Activated effector memory CD4-positive, alpha-beta T cell treated with Interleukin-2 at 50 U/mL for 16 hours (primary cell): ENCODE measurements at regions not wholly inside any gene's neighbourhood (a gene's known extent, or its start where the extent isn't known, plus 50 kb on each side); places are given as distances from the start of the nearest gene placed in this dataset.
"Not testable (repeated sequence)": the region's sequence is repeated elsewhere in the genome, so short reads cannot be mapped to it uniquely, and the experiment has no call there.

Experiments
- DNase-seq: peaks from one replicate; pipeline ENCODE4 v3.0.0-alpha.2; 2020

GRCh38 chr5:148744380-148744779 lies 82.0 kb upstream of the ADRB2 start:
- not testable (repeated sequence) for DNase-seq

DNA sequence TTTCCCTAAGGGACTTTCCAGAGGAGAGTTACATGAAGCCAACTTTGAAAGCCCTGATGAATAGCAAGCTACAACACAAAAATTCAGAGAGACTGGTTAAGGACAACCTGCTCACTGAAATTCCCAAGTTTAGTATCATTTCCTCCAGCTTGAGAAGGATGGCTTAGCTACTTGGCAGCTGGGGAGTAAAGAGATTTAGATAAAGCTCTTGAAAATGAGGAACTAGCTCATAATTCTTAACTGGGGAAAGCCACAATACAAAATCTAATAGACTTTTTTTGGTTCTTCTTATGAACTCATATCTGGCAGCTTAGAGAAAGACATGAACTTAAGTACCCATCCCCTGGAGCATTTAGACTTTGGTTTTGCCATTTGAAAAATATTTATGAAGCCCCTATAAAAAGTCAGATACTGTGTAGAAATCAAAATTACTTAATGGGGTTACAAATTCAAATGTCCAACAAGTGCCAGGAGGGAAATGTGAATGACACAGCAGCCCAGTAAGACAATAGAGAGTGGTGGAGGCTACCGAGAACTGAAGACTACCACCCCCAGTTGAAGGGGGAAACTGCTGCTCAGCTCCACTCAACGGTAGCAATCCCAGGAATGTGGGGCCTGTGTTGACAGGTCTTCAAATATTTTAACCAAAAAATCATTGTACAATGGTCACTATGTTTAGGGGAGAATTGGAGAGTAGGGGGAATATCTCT lies 79.4 kb upstream of the ADRB2 start:
- no peak for DNase-seq

DNA sequence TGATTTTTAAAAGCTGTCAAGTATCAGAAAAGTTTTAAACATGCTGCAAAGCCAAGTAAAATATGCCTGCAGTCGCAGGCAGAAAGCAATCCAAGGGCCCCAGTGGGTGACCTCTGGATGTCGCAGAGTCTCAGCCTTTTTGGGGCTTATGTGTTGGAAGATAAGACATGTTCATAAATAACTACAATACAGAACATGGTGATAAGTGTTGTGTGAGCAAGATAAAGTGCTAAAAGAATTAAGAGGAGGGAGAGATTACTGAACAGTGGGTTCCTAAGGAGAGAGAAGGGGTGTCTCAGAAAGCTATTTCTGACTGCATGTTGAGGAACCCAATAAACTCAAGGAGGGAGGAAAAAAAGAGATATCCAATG lies 78.9 kb upstream of the ADRB2 start:
- no peak for DNase-seq

DNA sequence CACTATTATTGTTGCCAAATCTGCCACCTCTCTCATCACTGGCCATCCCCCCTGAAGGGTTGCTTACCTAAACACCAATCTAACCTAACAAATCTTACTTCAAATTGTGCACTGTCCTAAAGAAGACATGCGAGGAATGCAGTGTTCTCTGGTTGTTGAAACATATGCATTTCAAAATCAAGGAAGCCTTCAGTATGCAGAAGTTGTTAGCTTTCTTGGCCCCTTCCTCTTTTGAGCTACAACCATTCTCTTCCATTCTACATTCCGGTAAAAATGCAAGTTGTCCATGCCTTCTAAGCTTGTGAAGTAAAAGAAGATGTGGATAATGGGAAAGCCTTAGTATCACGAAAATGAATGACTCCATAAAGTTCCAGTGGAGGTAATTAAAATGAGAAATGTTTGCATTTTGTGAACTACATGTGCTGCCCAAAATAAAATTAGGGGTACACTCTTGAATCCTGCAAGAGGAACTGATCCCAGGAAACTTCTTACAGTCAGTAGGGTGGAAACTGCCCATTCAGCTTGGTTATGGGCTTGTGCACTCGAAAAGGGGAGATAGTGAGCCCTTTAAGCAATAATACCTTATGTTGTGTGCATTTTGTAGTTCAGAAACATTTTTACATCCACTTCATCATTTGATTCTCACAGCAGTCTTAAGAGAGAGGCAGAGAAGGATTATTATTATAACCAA lies 77.6 kb upstream of the ADRB2 start:
- no peak for DNase-seq

DNA sequence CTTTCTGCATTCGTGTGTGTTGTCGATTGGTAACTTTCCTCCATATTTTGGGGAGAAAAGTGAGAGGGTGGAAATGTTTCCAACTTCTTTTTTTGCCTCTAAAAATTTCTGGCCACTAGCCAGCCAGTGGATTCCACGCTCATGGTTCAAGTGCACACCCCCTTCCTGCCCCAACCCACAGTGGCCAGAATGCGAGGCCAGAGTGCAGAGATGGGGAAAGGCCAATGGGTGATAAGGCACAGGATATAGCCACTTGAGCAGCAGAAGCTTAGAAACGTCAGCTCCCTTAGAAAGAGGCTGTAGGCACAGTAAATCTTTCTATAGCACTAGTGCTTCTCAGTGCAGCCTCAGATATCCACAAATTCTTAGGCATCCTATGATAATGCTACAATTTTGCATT lies 75.8 kb upstream of the ADRB2 start:
- no peak for DNase-seq

DNA sequence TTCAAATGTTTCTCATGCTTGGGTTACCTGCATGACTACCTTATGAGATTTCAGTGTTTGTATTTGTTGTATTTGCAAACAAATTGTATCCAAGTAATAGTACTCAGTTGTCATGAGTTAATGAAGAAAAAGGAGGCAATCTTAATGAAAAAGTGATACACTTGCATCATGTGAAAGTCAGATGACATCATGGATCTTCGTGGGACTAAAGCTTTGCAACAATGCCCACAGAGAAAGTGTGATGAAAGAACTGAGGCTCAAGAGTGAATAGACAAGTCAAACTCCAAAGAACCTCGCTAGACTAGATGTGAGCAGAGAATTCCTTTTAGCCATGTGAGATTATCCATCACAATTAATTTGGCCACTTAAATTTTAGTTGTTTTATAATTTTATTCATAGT lies 75.4 kb upstream of the ADRB2 start:
- no peak for DNase-seq

DNA sequence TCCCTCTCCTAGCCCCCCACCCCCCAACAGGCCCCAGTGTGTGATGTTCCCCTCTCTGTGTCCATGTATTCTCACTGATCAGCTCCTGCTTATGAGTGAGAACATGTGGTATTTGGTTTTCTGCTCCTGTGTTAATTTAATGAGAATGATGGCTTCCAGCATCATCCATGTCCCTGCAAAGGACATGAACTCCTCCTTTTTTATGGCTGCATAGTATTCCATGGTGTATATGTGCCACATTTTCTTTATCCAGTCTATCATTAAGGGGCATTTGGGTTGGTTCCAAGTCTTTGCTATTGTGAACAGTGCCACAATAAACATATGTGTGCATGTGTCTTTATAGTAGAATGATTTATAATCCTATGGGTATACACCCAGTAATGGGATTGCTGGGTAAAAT lies 74.0 kb upstream of the ADRB2 start:
- not testable (repeated sequence) for DNase-seq

DNA sequence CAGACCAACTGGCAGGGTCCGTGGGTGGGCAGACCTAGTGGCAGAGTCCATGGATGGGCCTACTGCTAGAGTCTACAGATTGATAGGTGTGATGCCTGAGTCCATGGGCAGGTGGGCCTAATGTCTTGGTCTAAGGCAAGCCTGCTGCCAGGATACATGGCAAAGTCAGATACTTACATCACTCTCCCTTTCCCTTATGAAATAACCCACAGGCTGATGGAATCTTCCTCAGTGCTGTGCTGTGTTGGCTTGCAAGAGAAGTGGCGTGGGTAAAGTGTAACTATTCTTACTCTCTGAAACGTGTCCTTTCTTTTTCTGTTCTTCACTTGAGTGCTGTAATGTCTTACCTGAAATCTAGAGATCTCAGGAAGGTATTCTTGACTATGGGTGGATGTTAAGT lies 67.3 kb upstream of the ADRB2 start:
- DNase-seq = no peak

DNA sequence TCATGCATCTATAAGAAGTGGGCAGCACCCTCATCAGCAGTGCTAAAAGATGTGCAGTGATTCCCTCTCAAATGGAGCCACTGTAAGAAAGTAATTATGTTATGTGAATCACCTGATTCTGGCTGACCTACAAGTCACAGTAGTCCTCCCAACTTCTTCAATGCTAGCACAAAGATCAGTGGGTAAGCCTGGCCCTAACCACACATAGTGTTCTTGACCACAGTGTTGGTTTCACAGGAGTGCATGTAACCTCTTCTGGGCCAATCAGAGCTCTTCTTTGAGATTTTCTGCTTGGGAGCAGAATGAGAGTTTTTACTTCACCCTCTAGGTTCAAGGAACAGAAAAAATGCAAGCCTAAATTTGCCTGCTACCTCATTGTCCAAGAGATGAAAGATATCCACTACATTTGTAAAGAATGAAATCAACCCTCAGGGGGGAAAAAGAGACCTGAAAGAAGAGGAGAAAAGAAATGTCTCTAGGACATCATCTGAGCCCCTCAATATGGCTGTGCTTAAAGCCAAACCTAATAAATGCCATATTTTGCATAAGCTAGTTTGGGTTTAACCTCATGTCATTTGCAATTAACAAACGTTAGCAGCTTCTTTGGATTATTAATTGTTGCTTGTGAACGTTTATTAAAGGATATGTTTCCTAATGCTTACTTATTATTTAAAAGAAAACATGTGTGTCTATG lies 65.3 kb upstream of the ADRB2 start:
- DNase-seq = no peak

GRCh38 chr5:148763996-148764395 lies 62.4 kb upstream of the ADRB2 start:
- no peak for DNase-seq

- no peak for DNase-seq
These were observed 61.4 kb upstream of the ADRB2 start for GRCh38 chr5:148765061-148765460.

- DNase-seq = no peak
These were observed 57.5 kb upstream of the ADRB2 start for GRCh38 chr5:148768806-148769415.

GRCh38 chr5:148769941-148770340 lies 56.5 kb upstream of the ADRB2 start:
- DNase-seq = no peak

DNA sequence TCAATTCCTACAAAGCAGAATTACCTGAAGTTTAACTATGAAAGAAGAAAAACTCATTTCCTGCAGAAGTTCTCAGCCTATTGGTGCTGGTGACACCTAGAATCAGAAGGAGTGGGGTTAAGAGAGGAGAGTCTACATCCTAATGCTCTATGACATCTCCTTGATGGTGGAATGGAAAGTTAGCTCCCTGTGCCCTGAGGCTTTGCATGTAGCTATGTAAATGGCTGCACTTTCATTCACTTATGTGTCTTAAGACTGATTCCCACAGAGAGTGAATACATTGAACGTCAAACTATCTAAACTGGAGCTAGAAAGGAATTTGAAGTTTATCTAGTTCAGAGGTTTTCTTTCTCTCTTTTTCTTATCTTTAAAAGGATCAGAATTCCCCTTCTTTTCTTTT lies 52.1 kb upstream of the ADRB2 start:
- DNase-seq = no peak

DNA sequence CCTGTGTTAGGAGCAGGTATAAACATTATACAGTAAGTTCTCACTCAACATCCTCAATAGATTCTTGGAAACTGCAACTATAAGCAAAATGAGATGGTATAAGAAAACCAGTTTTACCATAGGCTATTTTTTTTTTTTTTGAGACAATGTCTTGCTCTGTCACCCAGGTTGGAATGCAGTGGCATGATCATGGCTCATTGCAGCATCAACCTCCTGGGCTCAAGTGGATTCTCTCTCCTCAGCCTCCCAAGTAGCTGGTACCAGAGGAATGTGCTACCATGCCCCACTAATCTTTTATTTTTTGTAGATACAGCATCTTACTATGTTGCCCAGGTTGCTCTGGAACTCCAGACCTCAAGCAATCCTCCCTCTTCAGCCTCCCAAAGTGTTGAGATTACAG lies 50.1 kb upstream of the ADRB2 start:
- DNase-seq = no peak
